ENCODE measurements at regions not wholly inside any gene's neighbourhood (a gene's known extent, or its start where the extent isn't known, plus 50 kb on each side); places are given as distances from the start of the nearest gene placed in this dataset.

- peak; percentile 20 for DNase-seq (ENCODE audit: low spot score)
Observed at GRCh38 chr2:12168791-12169388, 422.5 kb downstream of the LPIN1 start.

GRCh38 chr2:12169721-12170120, 423.3 kb downstream of the LPIN1 start:
- no peak for DNase-seq (ENCODE audit: low spot score)

- DNase-seq (ENCODE audit: low spot score), result no peak
Observed at GRCh38 chr2:12170121-12170520, 423.7 kb downstream of the LPIN1 start.

- no peak for DNase-seq (ENCODE audit: low spot score)
Observed at GRCh38 chr2:12173271-12173942, 427.0 kb downstream of the LPIN1 start.

GRCh38 chr2:12173943-12174340, 427.5 kb downstream of the LPIN1 start:
- no peak for DNase-seq (ENCODE audit: low spot score)

GRCh38 chr2:12175323-12175722, 428.9 kb downstream of the LPIN1 start:
- DNase-seq (ENCODE audit: low spot score), result no peak

GRCh38 chr2:12176623-12177454, 430.4 kb downstream of the LPIN1 start:
- DNase-seq (ENCODE audit: low spot score), result peak; percentile 25

- peak; percentile 48 for DNase-seq (ENCODE audit: low spot score)
Observed at GRCh38 chr2:12177455-12178288, 431.2 kb downstream of the LPIN1 start.

- DNase-seq (ENCODE audit: low spot score), result no peak
Observed at GRCh38 chr2:12178289-12179080, 432.1 kb downstream of the LPIN1 start.

- no peak for DNase-seq (ENCODE audit: low spot score)
Observed at GRCh38 chr2:12180031-12180430, 433.6 kb downstream of the LPIN1 start.

GRCh38 chr2:12183032-12183645, 436.7 kb downstream of the LPIN1 start:
- DNase-seq (ENCODE audit: low spot score), result no peak

GRCh38 chr2:12192762-12193161, 446.3 kb downstream of the LPIN1 start:
- no peak for DNase-seq (ENCODE audit: low spot score)

- DNase-seq (ENCODE audit: low spot score), result no peak
Observed at GRCh38 chr2:12194968-12195367, 448.5 kb downstream of the LPIN1 start.

- DNase-seq (ENCODE audit: low spot score), result no peak
Observed at GRCh38 chr2:12196495-12196894, 450.1 kb downstream of the LPIN1 start.

- no peak for DNase-seq (ENCODE audit: low spot score)
Observed at GRCh38 chr2:12197133-12197532, 450.7 kb downstream of the LPIN1 start.

GRCh38 chr2:12199491-12200211, 453.2 kb downstream of the LPIN1 start:
- no peak for DNase-seq (ENCODE audit: low spot score)

- DNase-seq (ENCODE audit: low spot score), result no peak
Observed at GRCh38 chr2:12201369-12201768, 454.9 kb downstream of the LPIN1 start.

GRCh38 chr2:12202313-12203075, 456.1 kb downstream of the LPIN1 start:
- no peak for DNase-seq (ENCODE audit: low spot score)

- no peak for DNase-seq (ENCODE audit: low spot score)
Observed at GRCh38 chr2:12203528-12203927, 457.1 kb downstream of the LPIN1 start.

Data from germinal center (tissue), 1 donor.